IMR-90 (cell line): ENCODE measurements at regions not wholly inside any gene's neighbourhood (a gene's known extent, or its start where the extent isn't known, plus 50 kb on each side); places are given as distances from the start of the nearest gene placed in this dataset.

Source experiments
- ATAC-seq: fragments of 200-7000 bp; cut with Tn5 transposase; 2 replicates; pipeline ENCODE4 v1.9.1; 2020; ENCODE audit warnings: low read depth, mild to moderate bottlenecking, moderate library complexity
- BruUV-seq: library from RNA; stranded (reverse); fragments of 400-500 nt; replicated peaks from 2 replicates; lab custom pipeline; 2021; lab: Mats Ljungman, UMichigan
- CTCF ChIA-PET: fragments of 300-600 bp; formaldehyde crosslinking; extraction: SDS; loops from one replicate; lab custom pipeline; 2021; ENCODE audit warnings: antibody characterized with exemption; lab: Yijun Ruan, JAX
- POLR2A ChIA-PET: fragments of 300-600 bp; sonication (Branson Sonifier 250); formaldehyde crosslinking; loops from one replicate; lab custom pipeline; 2022; ENCODE audit warnings: antibody characterized with exemption; ENCODE audit not compliant: unreplicated experiment; lab: Charles Lee
- DNase-seq: peaks from one replicate; pipeline ENCODE4 v3.0.0; 2013
- H2AFZ ChIP-seq: replicated peaks from 2 replicates; pipeline ENCODE3; 2013; ENCODE audit warnings: low read length, mild to moderate bottlenecking; ENCODE audit not compliant: poor library complexity
- H2AK5ac ChIP-seq: 2 replicates; pipeline ENCODE4 v1.6.1; 2013; ENCODE audit warnings: low read depth, low read length, inconsistent platforms
- H2AK9ac ChIP-seq: replicated peaks from 2 replicates; pipeline ENCODE3; 2013; ENCODE audit warnings: mild to moderate bottlenecking, low read depth, low read length, moderate library complexity; ENCODE audit not compliant: poor library complexity
- H2BK120ac ChIP-seq: 2 replicates; pipeline ENCODE4 v1.6.1; 2013; ENCODE audit warnings: low read depth, low read length, inconsistent platforms
- H2BK15ac ChIP-seq: 3 replicates; pipeline ENCODE4 v1.6.1; 2013; ENCODE audit warnings: low read depth, low read length, inconsistent platforms
- H2BK20ac ChIP-seq: 2 replicates; pipeline ENCODE4 v1.6.1; 2013; ENCODE audit warnings: low read depth, mild to moderate bottlenecking, inconsistent platforms, low read length, moderate library complexity
- H2BK5ac ChIP-seq: 2 replicates; pipeline ENCODE4 v1.6.1; 2013; ENCODE audit warnings: mild to moderate bottlenecking, low read depth, low read length, inconsistent platforms; ENCODE audit not compliant: poor library complexity, severe bottlenecking
- H3K14ac ChIP-seq: replicated peaks from 2 replicates; pipeline ENCODE4 v1.6.1; 2013; ENCODE audit warnings: low read depth, low read length, inconsistent platforms
- H3K18ac ChIP-seq: 2 replicates; pipeline ENCODE4 v1.6.1; 2013; ENCODE audit warnings: low read depth, low read length, control low read depth
- H3K23ac ChIP-seq: 2 replicates; pipeline ENCODE4 v1.6.1; 2013; ENCODE audit warnings: low read depth, low read length, inconsistent platforms
- H3K27ac ChIP-seq: 2 replicates; pipeline ENCODE4 v1.5.1; 2013; ENCODE audit warnings: mild to moderate bottlenecking, control low read depth, low read length; ENCODE audit not compliant: insufficient read depth
- H3K27me3 ChIP-seq: 2 replicates; pipeline ENCODE4 v1.6.1; 2013; ENCODE audit warnings: low read length; ENCODE audit not compliant: control insufficient read depth, insufficient read depth
- H3K36me3 ChIP-seq: 2 replicates; pipeline ENCODE4 v1.6.1; 2013; ENCODE audit warnings: low read length, mixed read lengths; ENCODE audit not compliant: control insufficient read depth, insufficient read depth
- H3K4ac ChIP-seq: 2 replicates; pipeline ENCODE4 v1.6.1; 2013; ENCODE audit warnings: low read depth, low read length, inconsistent platforms
- H3K4me1 ChIP-seq: 2 replicates; pipeline ENCODE4 v1.6.1; 2013; ENCODE audit warnings: low read length, mixed read lengths; ENCODE audit not compliant: control insufficient read depth, insufficient read depth
- H3K4me2 ChIP-seq: 2 replicates; pipeline ENCODE4 v1.6.1; 2013; ENCODE audit warnings: low read depth, mild to moderate bottlenecking, control low read depth, low read length, moderate library complexity
- H3K4me3 ChIP-seq: 2 replicates; pipeline ENCODE4 v1.5.1; 2013; ENCODE audit warnings: low read depth, mild to moderate bottlenecking, control low read depth, low read length, moderate library complexity; ENCODE audit not compliant: insufficient read depth
- H3K56ac ChIP-seq: 2 replicates; pipeline ENCODE4 v1.6.1; 2013; ENCODE audit warnings: low read length, inconsistent platforms; ENCODE audit not compliant: insufficient read depth; ENCODE audit errors: extremely low read depth
- H3K79me1 ChIP-seq, 2 experiments: 2 replicates each; pipeline ENCODE4 v1.6.1; 2013; ENCODE audit warnings: low read length in 2 of 2, inconsistent platforms in 1 of 2, low read depth in 1 of 2
- H3K9ac ChIP-seq: 2 replicates; pipeline ENCODE4 v1.6.1; 2013; ENCODE audit warnings: low read depth, low read length, control low read depth
- H3K9me1 ChIP-seq: 2 replicates; pipeline ENCODE4 v1.6.1; 2013; ENCODE audit warnings: low read length, inconsistent platforms; ENCODE audit not compliant: insufficient read depth
- H3K9me3 ChIP-seq: 2 replicates; pipeline ENCODE4 v1.6.1; 2013; ENCODE audit warnings: low read length; ENCODE audit not compliant: control insufficient read depth, insufficient read depth
- H4K20me1 ChIP-seq: 2 replicates; pipeline ENCODE4 v1.6.1; 2013; ENCODE audit warnings: low read length, inconsistent platforms; ENCODE audit not compliant: insufficient read depth
- H4K5ac ChIP-seq: 2 replicates; pipeline ENCODE4 v1.6.1; 2013; ENCODE audit warnings: mild to moderate bottlenecking, low read depth, low read length, control low read depth
- H4K8ac ChIP-seq, 2 experiments: 2 replicates each; pipeline ENCODE4 v1.6.1; 2013; ENCODE audit warnings: low read depth in 2 of 2, low read length in 2 of 2, control low read depth in 1 of 2, inconsistent platforms in 1 of 2
- H4K91ac ChIP-seq: 2 replicates; pipeline ENCODE4 v1.6.1; 2013; ENCODE audit warnings: low read depth, low read length, inconsistent platforms; ENCODE audit not compliant: insufficient read depth
- CEBPB ChIP-seq: IDR thresholded peaks from 2 replicates; pipeline ENCODE4 v1.6.1; 2012; ENCODE audit warnings: low read depth, low read length, improper control_type of control experiment
- MXI1 ChIP-seq: IDR thresholded peaks from 2 replicates; pipeline ENCODE4 v1.6.1; 2012; ENCODE audit warnings: low read depth, mild to moderate bottlenecking, low read length, moderate library complexity, borderline replicate concordance
- RFX5 ChIP-seq: IDR thresholded peaks from 2 replicates; pipeline ENCODE4 v1.8.0; 2012; ENCODE audit warnings: low read depth, mild to moderate bottlenecking, low read length, moderate library complexity
- whole genome bisulfite sequencing, 2 experiments: methylation state at CpG; one replicate each; pipeline versions ENCODE4 v1.1.5 to v1.1.7; 2013; ENCODE audit warnings: missing lambda C conversion rate in 2 of 2; ENCODE audit not compliant: insufficient read length in 1 of 2; ENCODE audit errors: extremely low coverage in 2 of 2; 5-methylcytosine and 5-hydroxymethylcytosine counted together
- dilution Hi-C: fragments of 300-500 bp; cut with HindIII; formaldehyde crosslinking; loops from one replicate; pipeline ENCODE4 v1.14.3; 2018; ENCODE audit warnings: low sequenced_read_pairs; ENCODE audit not compliant: unreplicated experiment
- in situ Hi-C: fragments of 300-500 bp; cut with MboI; formaldehyde crosslinking; loops from 3 replicates; pipeline ENCODE4 v1.14.3; 2019; ENCODE audit warnings: low sequenced_read_pairs, inconsistent platforms, mixed read lengths
- intact Hi-C: fragments of 100-400 bp; cut with micrococcal nuclease; formaldehyde crosslinking; loops from 2 replicates; pipeline ENCODE4 v1.10.0; 2022
- TF ChIP-seq, protein P1 (sequence below): fragments of 150-350 bp; IDR thresholded peaks from 2 replicates; pipeline ENCODE4 v1.6.1; 2016; ENCODE audit warnings: low read depth, mild to moderate bottlenecking, low read length, moderate library complexity, borderline replicate concordance

- Histone ChIP-seq H3K18ac (peak overlapping the region; percentile 5; the same call in 1 of the 2 replicates), H3K4me3 (no peak overlapping the region), H3K9ac (no peak overlapping the region), H4K5ac (no peak overlapping the region), H2BK5ac (no peak overlapping the region), H3K27ac (no peak overlapping the region), H4K20me1 (no peaks in the 10 kb centered on the region), H3K14ac (no peak overlapping the region), H2BK15ac (no peak overlapping the region), H2AK9ac (no peak overlapping the region), H4K91ac (no peak overlapping the region), H4K8ac (no peak overlapping the region), H2AK5ac (no peak overlapping the region), H3K9me1 (no peaks in the 10 kb centered on the region), H3K36me3 (no peaks in the 10 kb centered on the region), H3K23ac (no peak overlapping the region), H2BK120ac (no peak overlapping the region), H3K79me1 (no peaks in the 10 kb centered on the region), H2BK20ac (no peak overlapping the region), H2AFZ (no peak overlapping the region), H3K9me3 (no peaks in the 10 kb centered on the region), H3K4me1 (no peaks in the 10 kb centered on the region), H3K4ac (no peak overlapping the region), H3K56ac (no peak overlapping the region), H3K27me3 (no peaks in the 10 kb centered on the region), H3K4me2 (no peak overlapping the region)
- ChIA-PET POLR2A (no interaction called here), CTCF (no interaction called here)
- WGBS, 2 experiments = no CpG with 5 or more reads among the region's 2 CpGs
- dilution Hi-C loops = no loop called here
- ATAC-seq (no peak), DNase-seq (no peak)
- in situ Hi-C loops = no loop called here
- intact Hi-C loops = no loop called here
- no peak for TF ChIP-seq MXI1
- no peak for TF ChIP-seq RFX5
- TF ChIP-seq, protein P1, sequence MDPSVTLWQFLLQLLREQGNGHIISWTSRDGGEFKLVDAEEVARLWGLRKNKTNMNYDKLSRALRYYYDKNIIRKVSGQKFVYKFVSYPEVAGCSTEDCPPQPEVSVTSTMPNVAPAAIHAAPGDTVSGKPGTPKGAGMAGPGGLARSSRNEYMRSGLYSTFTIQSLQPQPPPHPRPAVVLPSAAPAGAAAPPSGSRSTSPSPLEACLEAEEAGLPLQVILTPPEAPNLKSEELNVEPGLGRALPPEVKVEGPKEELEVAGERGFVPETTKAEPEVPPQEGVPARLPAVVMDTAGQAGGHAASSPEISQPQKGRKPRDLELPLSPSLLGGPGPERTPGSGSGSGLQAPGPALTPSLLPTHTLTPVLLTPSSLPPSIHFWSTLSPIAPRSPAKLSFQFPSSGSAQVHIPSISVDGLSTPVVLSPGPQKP = no peak
- no peak for TF ChIP-seq CEBPB
- no TSS peak for BruUV-seq
Measured at GRCh38 chr5:92653730-92654461, 927.1 kb downstream of the NR2F1-AS1 start.
